ENCODE measurements at regions not wholly inside any gene's neighbourhood (a gene's known extent, or its start where the extent isn't known, plus 50 kb on each side); places are given as distances from the start of the nearest gene placed in this dataset.
"Not testable (repeated sequence)": the region's sequence is repeated elsewhere in the genome, so short reads cannot be mapped to it uniquely, and the experiment has no call there.

DNA sequence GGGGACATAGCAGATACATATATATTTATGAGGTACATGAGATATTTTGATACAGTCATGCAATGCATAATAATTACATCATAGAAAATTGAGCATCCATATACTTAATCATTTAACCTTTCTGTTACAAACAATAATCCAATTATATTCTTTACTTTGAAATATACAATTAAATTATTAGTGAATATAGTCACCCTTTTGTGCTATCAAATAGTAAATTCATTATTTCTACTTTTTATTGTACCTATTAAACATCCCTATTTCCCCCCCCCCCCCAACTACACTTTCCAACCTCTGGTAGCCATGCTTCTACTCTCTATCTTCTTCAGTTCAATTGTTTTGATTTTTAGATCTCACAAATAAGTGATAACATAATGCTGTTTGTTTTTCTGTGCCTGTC lies 719.1 kb downstream of the ZBBX start:
- DNase-seq = no peak

DNA sequence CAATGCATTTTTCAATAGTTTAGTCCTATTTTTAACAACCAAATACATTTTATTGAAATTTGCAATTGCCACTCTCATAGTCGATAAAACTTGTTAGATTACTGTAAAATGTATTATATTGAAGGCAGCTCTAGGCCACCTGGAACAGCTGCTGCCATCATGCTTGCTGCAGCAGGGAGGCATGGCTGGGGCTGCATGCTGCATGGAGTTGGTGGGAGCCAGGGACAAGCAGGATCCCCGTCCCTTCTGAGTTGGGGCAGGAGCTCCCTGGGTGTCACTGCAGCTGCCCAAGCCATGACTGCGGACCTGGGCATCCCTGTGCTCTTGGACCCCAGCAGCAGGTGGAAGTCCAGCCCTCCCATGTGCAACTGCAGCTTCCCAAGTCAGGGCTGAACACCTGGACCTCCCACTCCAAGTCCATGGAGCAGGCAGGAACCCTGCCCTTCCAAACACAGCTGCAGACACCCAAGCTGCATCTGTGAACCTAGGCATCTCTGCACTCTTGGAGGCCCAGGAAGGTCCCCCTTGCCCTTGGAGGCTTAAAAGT lies 742.0 kb downstream of the ZBBX start:
- no peak for DNase-seq

DNA sequence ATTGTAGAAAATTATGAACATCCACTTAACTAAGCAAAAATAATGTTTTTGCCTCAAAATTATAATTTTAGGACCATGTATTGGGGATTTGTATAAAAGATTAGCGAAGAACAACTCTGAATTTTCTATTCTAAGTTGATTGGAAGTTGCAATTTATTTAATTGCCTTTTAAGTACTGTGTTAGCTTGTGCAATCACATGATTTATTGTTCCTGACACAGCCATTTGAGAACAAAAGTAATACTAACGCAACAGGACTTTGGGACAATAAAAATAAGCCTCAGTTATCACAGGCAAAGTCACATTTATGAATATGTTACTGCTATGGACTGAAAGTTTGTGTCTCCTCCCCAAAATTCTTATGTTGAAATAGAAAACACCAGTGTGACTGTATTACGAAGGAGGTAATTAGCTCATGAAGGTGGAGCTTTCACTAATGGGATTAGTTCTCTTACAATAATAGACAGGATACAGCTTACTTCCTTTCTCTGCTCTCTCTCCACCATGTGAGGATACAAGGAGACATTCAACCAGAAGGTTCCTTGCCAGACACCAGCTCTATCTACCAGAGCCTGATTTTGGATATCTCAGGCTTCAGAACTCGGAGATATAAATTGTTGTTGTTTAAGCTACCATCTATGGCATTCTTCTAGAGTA lies 745.9 kb downstream of the ZBBX start:
- no peak for DNase-seq

DNA sequence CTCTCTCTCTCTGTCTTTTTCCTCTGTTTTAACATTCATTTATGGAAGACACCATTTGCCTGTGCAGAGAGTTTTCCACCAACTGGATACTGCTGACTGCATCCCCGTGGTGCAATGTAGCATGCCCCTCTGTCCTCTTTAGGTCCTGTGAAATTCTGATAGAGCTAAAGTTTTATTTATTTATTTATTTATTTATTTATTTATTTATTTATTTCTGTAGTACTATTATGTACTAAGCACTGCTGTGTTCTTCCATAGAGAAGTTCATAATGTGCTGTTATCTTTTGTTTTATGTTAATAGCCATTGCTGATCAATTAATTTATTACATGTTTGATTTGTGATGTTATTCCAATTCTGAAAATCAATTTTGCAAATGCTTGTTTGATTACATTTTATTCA lies 749.9 kb downstream of the ZBBX start:
- no peak for DNase-seq

DNA sequence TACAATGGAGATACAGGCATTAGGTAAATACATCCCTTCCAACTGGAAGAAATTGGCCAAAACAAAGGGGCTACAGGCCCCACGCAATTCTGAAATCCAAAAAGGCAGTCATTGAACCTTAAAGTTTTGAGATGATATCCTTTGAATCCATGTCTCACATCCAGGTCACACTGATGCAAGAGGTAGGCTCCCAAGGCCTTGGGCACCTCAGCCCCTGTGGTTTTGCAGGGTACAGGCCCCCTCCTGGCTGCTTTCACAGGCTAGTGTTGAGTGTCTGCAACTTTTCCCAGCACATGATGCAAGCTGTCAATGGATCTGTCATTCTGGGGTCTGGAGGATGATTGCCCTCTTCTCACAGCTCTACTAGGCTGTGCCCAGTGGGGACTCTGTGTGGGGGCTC lies 766.7 kb downstream of the ZBBX start:
- DNase-seq = no peak

DNA sequence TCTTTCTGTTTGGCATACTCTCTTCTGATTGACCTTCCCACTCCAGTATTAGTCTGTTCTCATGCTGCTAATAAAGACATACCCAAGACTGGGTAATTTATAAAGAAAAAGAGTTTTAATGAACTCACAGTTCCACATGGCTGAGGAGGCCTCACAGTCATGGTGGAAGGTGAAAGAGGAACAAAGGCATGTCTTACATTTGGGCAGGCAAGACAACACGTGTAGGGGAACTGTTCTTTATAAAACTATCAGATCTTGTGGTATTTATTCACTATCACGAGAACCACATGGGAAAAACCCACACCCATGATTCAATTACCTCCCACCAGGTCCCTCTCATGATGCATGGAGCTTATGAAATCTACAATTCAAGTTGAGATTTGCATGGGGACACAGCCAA lies 767.3 kb downstream of the ZBBX start:
- not testable (repeated sequence) for DNase-seq

DNA sequence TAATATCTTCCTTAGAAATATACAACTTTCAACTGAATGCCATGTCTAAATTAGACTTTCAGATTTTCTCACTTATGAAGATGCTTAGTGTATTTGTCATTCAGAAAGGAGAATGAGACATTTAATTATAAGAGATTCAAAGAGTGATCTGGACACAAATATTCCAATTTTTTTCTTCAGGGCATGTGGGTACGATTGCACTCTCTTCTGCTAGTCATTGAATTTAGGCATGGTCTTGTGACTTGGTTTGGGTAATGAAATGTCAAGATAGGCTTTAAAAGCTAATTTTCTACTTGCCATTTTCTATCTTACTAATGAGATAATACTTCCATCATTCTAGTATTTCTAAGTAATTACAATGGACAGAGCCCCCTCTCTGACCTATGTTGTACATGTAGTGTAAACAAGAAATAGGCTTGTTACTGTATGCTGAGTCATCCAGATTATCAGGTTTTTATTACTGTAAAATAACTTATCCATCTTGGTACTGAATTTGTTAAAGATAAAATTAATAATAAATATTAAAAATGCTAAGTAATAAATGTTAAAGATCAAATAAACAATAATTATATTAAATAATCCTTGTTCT lies 770.8 kb upstream of the BCHE start:
- DNase-seq = no peak

DNA sequence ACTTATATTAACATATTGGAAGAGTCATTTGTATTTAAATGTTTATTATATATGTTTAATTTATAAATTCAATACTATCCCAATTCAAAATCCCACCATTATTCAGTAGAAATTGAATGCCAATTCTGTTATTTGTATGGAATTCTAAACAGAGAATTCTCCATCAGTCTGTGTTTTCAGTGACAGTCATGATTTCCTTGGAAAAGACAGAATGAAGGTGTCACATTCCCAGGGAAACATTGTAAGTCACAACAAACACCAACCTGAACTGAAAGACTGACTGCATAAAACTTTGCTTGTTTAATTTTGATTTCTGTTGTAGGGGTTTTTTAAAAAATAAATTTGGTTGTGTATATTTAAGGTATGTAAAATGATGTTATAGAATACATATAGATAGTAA lies 769.8 kb upstream of the BCHE start:
- no peak for DNase-seq

DNA sequence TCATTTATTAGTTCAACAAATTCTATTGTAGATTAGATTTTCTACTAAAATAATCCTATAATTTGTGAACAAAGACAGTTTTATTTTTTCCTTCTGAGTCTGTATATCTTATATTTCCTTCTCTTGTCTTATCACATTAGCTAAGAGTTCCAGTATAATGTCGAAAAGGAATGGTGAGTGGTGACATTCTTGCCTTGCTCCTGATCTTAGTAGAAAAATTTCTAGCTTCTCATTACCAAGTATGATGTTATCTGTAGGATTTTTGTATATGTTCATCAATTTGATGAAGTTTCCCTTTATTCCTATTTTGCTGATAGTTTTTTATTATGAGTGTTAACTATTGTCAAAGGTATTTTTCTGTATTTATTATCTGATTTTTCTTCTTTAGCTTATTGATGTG lies 756.6 kb upstream of the BCHE start:
- DNase-seq = no peak

DNA sequence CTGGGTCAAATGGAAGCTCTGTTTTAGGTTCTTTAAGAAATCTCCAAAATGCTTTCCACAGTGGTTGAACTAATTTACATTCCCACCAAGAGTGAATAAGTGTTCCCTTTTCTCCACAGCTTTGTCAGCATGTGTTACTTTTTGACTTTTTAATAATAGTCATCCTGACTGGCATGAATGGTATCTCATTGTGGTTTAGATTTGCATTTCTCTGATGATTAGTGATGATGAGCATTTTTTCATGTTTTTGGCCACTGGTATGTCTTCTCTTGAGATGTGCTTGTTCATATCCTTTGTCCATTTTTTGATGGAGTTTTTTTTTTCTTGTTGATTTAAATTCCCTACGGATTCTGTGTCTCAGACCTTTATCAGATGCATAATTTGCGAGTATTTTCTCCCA lies 745.0 kb upstream of the BCHE start:
- DNase-seq = no peak

DNA sequence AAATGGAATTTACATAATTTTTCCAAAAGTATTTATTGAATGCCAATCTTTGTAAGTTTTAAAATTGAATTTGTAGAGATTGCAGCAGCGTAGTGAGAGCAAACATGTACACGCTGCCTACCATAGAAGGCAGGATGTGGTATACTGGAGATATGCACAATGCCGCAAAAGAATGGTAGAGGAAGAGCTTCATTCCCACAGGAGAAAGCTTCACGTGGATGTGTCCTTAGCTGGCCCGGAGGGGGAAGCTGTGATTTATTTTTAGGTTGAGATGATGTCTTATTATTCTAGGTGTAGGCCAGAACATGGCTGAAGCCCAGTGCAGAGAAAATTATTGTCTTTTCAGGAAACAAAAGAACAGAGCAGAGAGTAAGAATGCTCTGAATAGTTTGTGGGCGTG lies 743.3 kb upstream of the BCHE start:
- no peak for DNase-seq

DNA sequence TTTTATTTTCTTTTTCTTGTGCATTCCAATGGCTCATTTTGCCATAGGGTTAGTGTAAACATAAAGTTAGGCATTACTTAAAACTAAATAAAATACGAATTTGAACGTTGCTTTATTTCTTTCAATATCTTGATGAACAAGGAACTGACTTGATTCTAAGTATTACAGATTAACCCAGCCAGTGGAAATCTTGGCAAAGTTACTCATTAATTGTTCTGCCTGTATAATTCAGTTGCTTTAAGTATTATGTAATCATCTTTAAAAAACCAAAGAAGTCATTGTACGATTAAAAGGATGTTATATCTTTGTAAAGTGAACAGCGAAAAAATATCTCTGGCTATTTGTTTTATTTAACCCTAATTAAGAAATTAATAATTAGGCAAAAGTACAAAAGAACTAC lies 737.9 kb upstream of the BCHE start:
- no peak for DNase-seq

DNA sequence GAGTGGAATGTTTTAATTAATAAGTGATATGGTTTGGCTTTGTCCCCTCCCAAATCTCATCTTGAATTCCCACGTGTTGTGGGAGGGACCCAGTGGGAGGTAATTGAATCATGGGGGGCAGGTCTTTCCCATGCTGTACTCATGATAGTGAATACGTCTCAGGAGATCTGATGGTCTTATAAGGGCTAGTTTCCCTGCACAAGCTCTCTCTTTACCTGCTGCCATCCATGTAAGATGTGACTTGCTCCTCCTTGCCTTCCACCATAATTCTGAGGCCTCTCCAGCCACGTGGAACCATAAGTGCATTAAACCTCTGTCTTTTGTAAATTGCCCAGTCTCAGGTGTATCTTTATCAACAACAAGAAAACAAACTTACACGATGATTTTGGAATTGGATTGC lies 734.5 kb upstream of the BCHE start:
- not testable (repeated sequence) for DNase-seq

DNA sequence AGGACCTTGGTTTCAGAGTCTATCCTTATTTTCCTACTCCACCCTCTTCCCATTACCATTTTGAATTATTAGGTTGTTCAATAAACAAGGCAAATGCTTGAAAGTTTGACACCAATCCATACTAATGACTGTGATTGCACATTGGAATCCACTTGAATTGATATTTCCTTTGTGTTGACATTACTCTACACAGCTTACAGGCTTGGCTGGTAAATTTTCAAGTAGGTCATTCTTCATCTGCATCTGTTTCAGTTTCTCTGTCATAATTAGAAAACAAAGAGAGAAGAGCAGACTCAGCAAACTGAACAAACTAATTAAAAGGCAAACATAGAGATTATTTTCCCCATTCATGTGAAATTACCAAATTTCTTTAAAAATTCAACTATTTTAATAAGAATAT lies 732.9 kb upstream of the BCHE start:
- DNase-seq = no peak

DNA sequence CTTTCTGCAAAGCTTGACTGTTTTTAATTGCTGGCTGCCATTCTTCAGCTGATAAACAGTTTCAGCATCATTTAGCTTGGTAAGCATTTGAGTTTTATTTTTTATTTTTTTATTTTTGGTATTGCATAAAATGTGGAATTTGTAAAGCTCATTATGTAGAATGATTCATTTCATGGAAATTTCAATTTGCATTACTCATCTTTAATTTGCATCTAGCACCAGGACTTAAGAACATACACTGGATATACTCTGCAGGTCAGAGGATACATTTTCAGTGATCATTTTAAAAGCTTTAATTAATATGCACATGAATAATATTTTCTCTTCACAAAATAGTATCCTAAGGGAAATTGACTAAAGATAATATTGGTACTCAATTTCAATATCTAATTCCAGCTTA lies 732.4 kb upstream of the BCHE start:
- DNase-seq = no peak

DNA sequence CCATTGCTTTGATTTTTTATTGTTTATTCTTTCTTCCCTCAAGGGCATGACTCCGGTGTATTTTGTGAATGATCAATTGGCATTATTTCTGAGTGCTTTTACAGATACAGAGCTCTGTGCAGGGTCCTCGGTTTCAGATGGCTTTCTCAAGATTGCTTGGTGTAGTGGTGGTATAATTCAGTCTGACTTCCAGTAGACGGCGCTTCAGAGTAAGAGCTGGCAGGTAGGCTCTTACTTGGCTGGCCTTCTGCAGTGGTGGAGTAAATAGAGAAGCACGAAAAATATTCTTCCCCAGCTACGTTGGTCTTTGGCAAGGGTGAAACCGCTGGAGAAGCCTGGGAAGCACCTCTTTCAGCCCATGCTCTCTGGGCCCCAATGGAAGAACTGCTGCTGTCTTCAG lies 723.0 kb upstream of the BCHE start:
- no peak for DNase-seq

DNA sequence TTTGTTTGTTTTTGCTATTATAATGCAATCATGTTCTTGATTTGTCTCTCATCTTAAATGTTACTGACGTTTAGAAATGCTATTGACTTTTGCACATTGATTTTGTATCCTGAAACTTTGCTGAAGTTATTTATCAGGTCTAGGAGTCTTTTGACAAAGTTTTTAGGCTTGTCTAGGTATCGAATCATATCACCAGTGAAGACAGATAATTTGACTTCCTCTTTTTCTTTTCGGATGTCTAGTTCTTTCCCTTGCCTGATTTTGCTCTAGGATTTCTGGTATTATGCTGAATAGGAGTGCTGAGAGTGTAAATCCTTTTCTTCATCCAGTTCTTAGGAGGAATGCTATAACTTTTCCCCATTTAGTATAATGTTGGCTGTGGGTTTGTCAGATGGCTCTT lies 719.7 kb upstream of the BCHE start:
- DNase-seq = no peak

DNA sequence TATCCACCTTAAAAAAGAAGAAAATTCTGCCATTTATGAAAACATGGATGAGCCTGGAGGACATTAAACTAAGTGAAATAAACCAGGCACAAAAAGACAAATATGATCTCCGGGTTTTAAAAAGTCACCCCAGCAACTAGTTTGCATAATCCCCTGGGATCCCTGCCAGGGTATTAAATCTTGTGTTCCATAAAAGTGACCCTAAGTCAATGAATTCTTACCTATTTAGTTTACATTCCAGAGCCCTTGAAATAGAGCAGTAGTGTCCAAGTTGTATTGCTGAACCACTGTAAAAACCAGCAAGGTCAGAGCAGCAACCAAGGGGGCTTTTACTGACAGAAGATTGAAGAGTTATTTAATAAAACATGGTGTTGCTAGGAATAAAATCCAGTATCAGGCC lies 716.8 kb upstream of the BCHE start:
- peak; percentile 57 for DNase-seq

DNA sequence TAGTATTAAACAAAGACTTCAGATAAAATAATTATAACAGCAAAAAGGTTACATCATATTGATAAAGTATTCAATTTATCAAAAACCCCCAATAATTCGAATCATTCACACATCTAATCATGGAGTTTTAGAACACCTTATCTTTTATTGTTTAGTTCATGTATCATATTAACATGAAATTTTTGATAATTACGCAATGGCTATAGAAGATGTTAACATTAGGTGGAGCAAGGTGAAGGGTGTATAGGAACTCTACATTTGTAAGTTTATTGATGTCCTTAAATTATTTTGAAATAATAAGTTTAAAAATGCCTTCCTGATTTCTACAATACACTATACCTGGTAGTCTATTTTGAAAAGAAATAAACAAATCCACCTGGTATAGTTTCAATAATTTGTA lies 696.5 kb upstream of the BCHE start:
- no peak for DNase-seq

DNA sequence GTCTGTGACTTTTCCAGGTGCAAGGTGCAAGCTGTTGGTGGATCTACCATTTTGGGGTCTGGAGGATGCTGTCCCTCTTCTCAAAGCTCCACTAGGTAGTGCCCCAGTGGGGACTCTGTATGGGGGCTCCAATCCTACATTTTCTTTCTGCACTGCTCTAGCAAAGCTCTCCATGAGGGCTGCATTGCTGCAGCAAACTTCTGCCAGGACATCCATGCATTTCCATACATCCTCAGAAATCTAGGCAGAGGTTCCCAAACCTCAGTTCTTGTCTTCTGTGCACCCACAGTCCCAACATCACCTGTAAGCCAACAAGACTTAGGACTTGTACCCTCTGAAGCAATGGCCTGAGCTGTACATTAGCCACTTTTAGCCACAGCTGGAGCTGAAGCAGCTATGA lies 694.5 kb upstream of the BCHE start:
- no peak for DNase-seq

DNA sequence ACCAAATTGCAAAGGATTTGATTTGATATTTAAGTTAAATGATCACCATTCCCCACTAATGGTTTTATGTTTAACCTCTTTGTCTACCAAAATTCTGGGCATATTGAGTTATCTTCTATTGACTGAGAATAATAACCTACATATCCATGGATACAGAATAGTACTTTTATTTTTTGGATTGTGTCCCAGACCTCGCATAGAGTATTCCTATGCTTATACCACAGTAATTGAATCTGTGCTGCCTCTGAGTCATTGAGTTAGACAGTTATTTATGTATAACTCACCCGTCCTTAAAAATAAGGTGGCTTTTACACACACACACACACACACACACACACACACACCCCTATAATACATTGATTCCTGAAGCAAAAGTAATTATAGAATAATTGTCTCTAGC lies 690.1 kb upstream of the BCHE start:
- DNase-seq = no peak

DNA sequence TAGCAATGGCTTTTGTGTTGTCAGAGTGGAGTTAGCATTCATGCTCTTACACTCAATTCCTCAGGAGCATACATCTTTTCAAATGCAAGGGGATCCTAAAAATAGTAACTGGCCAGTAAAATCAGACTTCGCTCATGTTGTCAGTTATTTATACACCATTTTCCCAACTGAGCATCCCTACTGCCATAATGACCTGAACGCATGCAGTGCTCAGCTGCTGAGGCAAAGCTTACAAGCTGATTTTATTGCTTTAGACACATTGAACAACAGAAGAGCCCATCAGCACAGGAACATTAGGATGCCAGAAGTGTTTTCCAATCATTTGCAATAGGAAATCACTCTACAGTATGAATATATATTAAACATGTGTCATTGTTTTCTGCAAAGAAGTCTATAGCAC lies 689.7 kb upstream of the BCHE start:
- no peak for DNase-seq

DNA sequence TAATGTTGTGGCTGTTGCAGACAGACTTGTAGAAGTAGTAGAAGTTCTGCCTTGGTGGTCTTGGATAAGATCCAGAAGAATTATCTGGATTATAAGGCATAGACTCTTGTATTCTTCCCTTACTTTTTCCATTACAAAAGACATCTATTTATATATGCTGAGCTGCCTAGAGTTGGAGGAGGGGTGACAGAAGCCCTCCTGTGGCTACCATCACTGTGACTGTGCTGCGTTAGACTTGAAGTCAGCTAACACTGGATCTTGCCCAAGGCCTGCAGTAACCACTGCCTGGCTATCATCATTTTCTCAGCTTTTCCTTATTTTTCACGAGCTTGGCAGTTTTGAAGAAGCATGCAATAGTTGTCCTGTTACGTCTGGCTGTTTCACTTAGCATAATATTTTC lies 684.8 kb upstream of the BCHE start:
- DNase-seq = no peak

DNA sequence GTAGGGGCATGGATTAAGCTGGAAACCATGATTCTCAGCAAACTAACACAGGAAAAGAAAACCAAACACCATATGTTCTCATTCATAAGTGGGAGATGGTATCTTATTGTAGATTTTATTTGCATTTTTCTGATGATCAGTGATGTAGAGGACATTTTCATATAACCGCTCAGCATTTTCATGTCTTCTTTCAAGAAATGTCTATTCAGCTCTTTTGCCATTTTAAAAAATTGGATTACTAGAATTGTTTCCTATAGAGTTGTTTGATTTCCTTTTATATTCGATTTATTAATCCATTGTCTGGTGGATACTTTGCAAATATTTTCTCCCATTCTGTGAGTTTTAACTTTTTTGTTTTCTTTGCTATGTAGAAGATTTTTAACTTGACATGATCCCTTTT lies 682.2 kb upstream of the BCHE start:
- no peak for DNase-seq

DNA sequence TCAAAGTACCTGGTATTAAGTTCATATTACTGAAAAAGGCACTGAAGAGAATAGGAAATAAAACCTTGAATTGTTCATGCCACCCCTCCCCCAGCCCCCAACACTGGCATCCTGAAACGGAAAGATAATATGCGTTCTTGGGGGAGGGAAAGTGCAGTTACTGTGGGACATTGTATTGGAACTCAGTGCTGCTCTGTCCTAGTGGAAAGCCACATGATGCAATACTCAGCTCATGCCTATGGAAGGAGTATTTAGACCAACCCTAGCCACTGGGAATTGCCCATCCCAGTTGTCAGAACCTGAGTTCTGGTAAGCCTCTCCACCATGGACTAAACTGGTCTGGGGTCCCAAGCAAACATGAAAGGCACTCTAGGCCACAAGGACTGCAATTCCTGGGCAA lies 680.8 kb upstream of the BCHE start:
- no peak for DNase-seq

Data from NCI-H524 treated with DMSO at 0.1 percent for 48 hours (cell line).